22Rv1 (cell line): ENCODE measurements at regions not wholly inside any gene's neighbourhood (a gene's known extent, or its start where the extent isn't known, plus 50 kb on each side); places are given as distances from the start of the nearest gene placed in this dataset.

ENCODE experiments used
- ZFX ChIP-seq: fragments of 450-650 bp; IDR thresholded peaks from 2 replicates; pipeline ENCODE4 v1.6.1; 2017; ENCODE audit warnings: antibody characterized with exemption, borderline replicate concordance
- TF ChIP-seq, protein P1 (sequence below): fragments of 450-650 bp; IDR thresholded peaks from 2 replicates; pipeline ENCODE4 v1.5.1; 2017; ENCODE audit warnings: mild to moderate bottlenecking

- TF ChIP-seq, protein P1, sequence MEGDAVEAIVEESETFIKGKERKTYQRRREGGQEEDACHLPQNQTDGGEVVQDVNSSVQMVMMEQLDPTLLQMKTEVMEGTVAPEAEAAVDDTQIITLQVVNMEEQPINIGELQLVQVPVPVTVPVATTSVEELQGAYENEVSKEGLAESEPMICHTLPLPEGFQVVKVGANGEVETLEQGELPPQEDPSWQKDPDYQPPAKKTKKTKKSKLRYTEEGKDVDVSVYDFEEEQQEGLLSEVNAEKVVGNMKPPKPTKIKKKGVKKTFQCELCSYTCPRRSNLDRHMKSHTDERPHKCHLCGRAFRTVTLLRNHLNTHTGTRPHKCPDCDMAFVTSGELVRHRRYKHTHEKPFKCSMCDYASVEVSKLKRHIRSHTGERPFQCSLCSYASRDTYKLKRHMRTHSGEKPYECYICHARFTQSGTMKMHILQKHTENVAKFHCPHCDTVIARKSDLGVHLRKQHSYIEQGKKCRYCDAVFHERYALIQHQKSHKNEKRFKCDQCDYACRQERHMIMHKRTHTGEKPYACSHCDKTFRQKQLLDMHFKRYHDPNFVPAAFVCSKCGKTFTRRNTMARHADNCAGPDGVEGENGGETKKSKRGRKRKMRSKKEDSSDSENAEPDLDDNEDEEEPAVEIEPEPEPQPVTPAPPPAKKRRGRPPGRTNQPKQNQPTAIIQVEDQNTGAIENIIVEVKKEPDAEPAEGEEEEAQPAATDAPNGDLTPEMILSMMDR = no peak
- TF ChIP-seq ZFX = no peak
These were observed 349.0 kb upstream of the AGA start for GRCh38 chr4:177791188-177791587.
